ENCODE measurements at regions not wholly inside any gene's neighbourhood (a gene's known extent, or its start where the extent isn't known, plus 50 kb on each side); places are given as distances from the start of the nearest gene placed in this dataset.

GRCh38 chr9:84486663-84487062 lies 146.1 kb upstream of the SLC28A3 start:
- H3K4me1 ChIP-seq (ENCODE audit: insufficient read depth, low read length): no peaks in the 10 kb centered on the region
- Mint-ChIP-seq H3K4me1 (ENCODE audit: low read depth, unreplicated experiment) (no peaks in the 10 kb centered on the region), H3K9me3 (ENCODE audit: unreplicated experiment) (no peaks in the 10 kb centered on the region), H3K4me3 (ENCODE audit: unreplicated experiment) (no peak overlapping the region), H3K27ac (ENCODE audit: unreplicated experiment) (no peak overlapping the region), H3K27me3 (ENCODE audit: low read depth, unreplicated experiment) (peaks cover 4% of the 10 kb centered on the region), H3K36me3 (ENCODE audit: low read depth, unreplicated experiment) (no peaks in the 10 kb centered on the region)
- no peak overlapping the region for H3K27ac ChIP-seq (ENCODE audit: low read depth, low read length)
- no peak for TF ChIP-seq EZH2 (IDR thresholded peaks at IDR 0.05; ENCODE audit: insufficient read depth, low read length)
- no peak for TF ChIP-seq CTCF (IDR thresholded peaks at IDR 0.05; ENCODE audit: insufficient read depth, low read depth, low read length)
- no peaks in the 10 kb centered on the region for H3K27me3 ChIP-seq (ENCODE audit: insufficient read depth, low read length)
- no peak overlapping the region for H3K4me2 ChIP-seq (ENCODE audit: low read length)
- H2AFZ ChIP-seq (ENCODE audit: low read depth, low read length): no peak overlapping the region
- no peaks in the 10 kb centered on the region for H4K20me1 ChIP-seq (ENCODE audit: insufficient read depth, low read length)
- DNase-seq (ENCODE audit: low read depth): no peak
- H3K79me2 ChIP-seq (ENCODE audit: insufficient read depth, low read length): no peaks in the 10 kb centered on the region
- no peak overlapping the region for H3K4me3 ChIP-seq (ENCODE audit: insufficient read depth, low read depth, low read length)
- H3K9me3 ChIP-seq (ENCODE audit: insufficient read depth, low read depth, low read length): no peaks in the 10 kb centered on the region
- FAIRE-seq: no peak
- H3K36me3 ChIP-seq (ENCODE audit: insufficient read depth, low read length): no peaks in the 10 kb centered on the region
- no peak overlapping the region for H3K9ac ChIP-seq (ENCODE audit: low read length)

- no peak for TF ChIP-seq CTCF (IDR thresholded peaks at IDR 0.05; ENCODE audit: insufficient read depth, low read depth, low read length)
- no peak for TF ChIP-seq EZH2 (IDR thresholded peaks at IDR 0.05; ENCODE audit: insufficient read depth, low read length)
- Histone ChIP-seq H4K20me1 (ENCODE audit: insufficient read depth, low read length) (no peaks in the 10 kb centered on the region), H3K4me1 (ENCODE audit: insufficient read depth, low read length) (no peaks in the 10 kb centered on the region), H3K9ac (ENCODE audit: low read length) (no peak overlapping the region), H3K9me3 (ENCODE audit: insufficient read depth, low read depth, low read length) (no peaks in the 10 kb centered on the region), H3K27me3 (ENCODE audit: insufficient read depth, low read length) (no peaks in the 10 kb centered on the region), H3K4me2 (ENCODE audit: low read length) (no peak overlapping the region), H3K79me2 (ENCODE audit: insufficient read depth, low read length) (no peaks in the 10 kb centered on the region), H3K36me3 (ENCODE audit: insufficient read depth, low read length) (no peaks in the 10 kb centered on the region), H2AFZ (ENCODE audit: low read depth, low read length) (no peak overlapping the region), H3K4me3 (ENCODE audit: insufficient read depth, low read depth, low read length) (no peak overlapping the region), H3K27ac (ENCODE audit: low read depth, low read length) (no peak overlapping the region)
- H3K4me1 Mint-ChIP-seq (ENCODE audit: low read depth, unreplicated experiment): no peaks in the 10 kb centered on the region
- H3K27ac Mint-ChIP-seq (ENCODE audit: unreplicated experiment): no peak overlapping the region
- no peaks in the 10 kb centered on the region for H3K27me3 Mint-ChIP-seq (ENCODE audit: low read depth, unreplicated experiment)
- no peaks in the 10 kb centered on the region for H3K9me3 Mint-ChIP-seq (ENCODE audit: unreplicated experiment)
- FAIRE-seq (no peak), DNase-seq (ENCODE audit: low read depth) (no peak)
- H3K4me3 Mint-ChIP-seq (ENCODE audit: unreplicated experiment): no peak overlapping the region
- no peaks in the 10 kb centered on the region for H3K36me3 Mint-ChIP-seq (ENCODE audit: low read depth, unreplicated experiment)
Observed at GRCh38 chr9:84490206-84490841, 149.8 kb upstream of the SLC28A3 start.

GRCh38 chr9:84490842-84491325 lies 150.3 kb upstream of the SLC28A3 start:
- Histone ChIP-seq H3K27ac (ENCODE audit: low read depth, low read length) (no peak overlapping the region), H3K36me3 (ENCODE audit: insufficient read depth, low read length) (no peaks in the 10 kb centered on the region), H3K4me1 (ENCODE audit: insufficient read depth, low read length) (no peaks in the 10 kb centered on the region), H2AFZ (ENCODE audit: low read depth, low read length) (no peak overlapping the region), H4K20me1 (ENCODE audit: insufficient read depth, low read length) (no peaks in the 10 kb centered on the region), H3K9ac (ENCODE audit: low read length) (no peak overlapping the region), H3K79me2 (ENCODE audit: insufficient read depth, low read length) (no peaks in the 10 kb centered on the region), H3K4me3 (ENCODE audit: insufficient read depth, low read depth, low read length) (no peak overlapping the region), H3K27me3 (ENCODE audit: insufficient read depth, low read length) (no peaks in the 10 kb centered on the region), H3K9me3 (ENCODE audit: insufficient read depth, low read depth, low read length) (no peaks in the 10 kb centered on the region), H3K4me2 (ENCODE audit: low read length) (no peak overlapping the region)
- Mint-ChIP-seq H3K4me3 (ENCODE audit: unreplicated experiment) (no peak overlapping the region), H3K9me3 (ENCODE audit: unreplicated experiment) (no peaks in the 10 kb centered on the region), H3K27ac (ENCODE audit: unreplicated experiment) (no peak overlapping the region), H3K27me3 (ENCODE audit: low read depth, unreplicated experiment) (no peaks in the 10 kb centered on the region), H3K4me1 (ENCODE audit: low read depth, unreplicated experiment) (no peaks in the 10 kb centered on the region), H3K36me3 (ENCODE audit: low read depth, unreplicated experiment) (no peaks in the 10 kb centered on the region)
- TF ChIP-seq EZH2 (IDR thresholded peaks at IDR 0.05; ENCODE audit: insufficient read depth, low read length) (no peak), CTCF (IDR thresholded peaks at IDR 0.05; ENCODE audit: insufficient read depth, low read depth, low read length) (no peak)
- no peak for FAIRE-seq
- no peak for DNase-seq (ENCODE audit: low read depth)
